Muscle of arm (tissue), 1 donor: ENCODE measurements at regions not wholly inside any gene's neighbourhood (a gene's known extent, or its start where the extent isn't known, plus 50 kb on each side); places are given as distances from the start of the nearest gene placed in this dataset.

Experiments used
- DNase-seq: peaks from one replicate; pipeline ENCODE4 v3.0.0-alpha.2; 2013

GRCh38 chr2:160871953-160872352 lies 288.3 kb upstream of the TANK start:
- no peak for DNase-seq

DNA sequence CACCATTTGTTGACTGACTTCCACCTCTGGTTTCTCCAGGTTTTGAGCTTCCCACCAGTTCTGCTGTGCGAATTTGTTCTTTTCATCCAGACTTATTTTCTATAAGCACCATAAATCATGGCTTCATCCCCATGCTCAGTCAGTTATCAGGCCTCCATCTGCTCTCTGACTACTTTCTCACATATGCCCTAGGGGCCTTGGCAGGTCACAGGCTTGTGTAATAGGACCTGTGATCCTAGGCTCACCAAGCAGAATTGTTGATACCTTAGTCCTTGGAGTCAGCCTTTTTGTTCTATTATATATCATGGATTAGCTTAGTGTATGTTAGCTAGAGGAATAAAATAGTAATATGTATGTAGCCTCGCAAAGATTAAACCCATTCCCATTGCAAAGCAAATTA lies 284.2 kb upstream of the TANK start:
- DNase-seq: no peak

- no peak for DNase-seq
Observed at GRCh38 chr2:160876765-160877164, 283.5 kb upstream of the TANK start.

GRCh38 chr2:160878618-160879017 lies 281.6 kb upstream of the TANK start:
- no peak for DNase-seq

GRCh38 chr2:160882906-160883305 lies 277.3 kb upstream of the TANK start:
- no peak for DNase-seq

DNA sequence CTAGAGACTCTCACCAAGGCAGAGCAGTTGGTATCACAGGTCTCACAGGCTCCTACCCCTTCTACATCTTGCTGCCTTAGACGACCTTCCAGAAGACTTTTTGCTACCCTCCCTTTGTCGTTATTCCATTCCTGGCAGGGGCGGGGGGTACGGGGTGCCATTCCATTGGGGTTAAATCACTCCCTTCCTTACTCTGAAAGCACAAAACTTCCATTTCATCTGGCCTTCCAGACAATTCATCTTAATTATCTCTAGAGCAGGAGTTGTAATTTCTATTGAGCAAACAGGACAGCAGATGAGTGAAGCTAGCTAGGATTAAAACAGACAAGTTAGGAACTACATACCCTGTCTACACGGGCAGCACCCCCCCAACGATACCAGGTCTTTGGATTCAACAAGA lies 276.2 kb upstream of the TANK start:
- no peak for DNase-seq

- DNase-seq: no peak
Observed at GRCh38 chr2:160889439-160890170, 270.6 kb upstream of the TANK start.

DNA sequence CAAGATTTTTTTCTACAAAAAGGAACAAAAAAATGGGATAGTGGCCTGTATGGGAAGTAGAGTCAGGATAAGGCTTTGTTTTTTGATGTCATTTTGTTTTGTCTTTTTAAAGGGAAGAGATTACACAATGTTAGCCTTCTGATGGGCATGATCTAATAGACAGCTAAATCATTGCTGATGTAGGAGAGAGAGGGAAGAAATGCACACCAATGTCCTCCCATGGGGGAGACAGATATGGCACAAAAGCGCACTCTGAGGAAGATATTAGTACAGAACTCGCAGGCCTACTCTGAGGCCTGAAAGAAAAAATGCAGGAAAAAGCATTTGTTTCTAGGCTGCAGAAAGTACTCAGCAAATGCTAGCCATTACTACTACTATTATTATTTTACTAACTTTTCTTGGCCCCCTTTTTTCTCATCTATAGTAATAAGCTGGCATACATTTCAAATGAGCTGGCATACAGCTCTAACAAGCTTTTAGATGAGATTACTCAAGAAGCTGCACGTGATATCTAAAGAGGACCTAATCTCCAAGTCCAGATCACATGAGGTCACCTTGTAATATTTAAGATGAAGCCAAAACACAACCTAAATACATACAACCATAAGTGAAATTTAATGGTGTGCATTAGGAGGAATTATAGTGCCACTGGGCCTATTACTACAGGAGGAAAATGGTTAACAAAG lies 269.4 kb upstream of the TANK start:
- no peak for DNase-seq

DNA sequence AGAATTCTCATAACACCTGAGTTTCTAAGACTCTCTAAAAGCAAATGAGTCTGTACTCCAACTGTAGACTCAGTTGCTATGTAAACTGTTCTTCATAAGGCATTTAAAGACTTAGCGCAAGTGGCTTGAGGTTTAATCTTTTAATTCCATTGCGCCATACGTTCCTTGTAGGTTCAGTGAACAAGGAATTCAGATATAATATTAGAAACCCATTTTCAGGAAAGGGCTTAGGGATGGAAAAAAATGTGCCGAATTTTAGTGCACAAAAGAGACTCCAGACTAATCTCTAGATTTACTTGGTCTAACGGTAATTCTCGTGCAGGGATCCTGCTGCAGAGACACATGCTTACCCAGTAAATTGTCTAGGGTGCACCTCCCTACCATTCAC lies 268.9 kb upstream of the TANK start:
- DNase-seq: no peak

DNA sequence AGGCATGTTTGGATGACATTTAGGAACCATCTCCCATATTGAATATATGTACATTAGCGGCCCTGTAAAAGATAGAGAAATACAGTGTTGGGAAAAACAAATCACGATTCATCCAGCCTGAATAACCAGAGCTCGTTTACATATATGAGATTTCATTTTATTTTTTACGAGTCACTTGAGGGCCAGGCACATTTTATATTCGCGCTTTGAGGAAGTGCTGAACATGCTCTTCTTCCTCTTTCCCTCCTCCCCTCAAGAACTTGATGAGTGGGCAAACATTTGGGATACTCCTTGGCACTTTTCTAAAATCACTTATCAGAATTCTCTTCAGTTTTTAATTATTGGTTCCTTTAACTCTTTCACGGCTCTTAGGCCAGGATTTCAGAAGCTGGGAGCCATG lies 268.0 kb upstream of the TANK start:
- no peak for DNase-seq

- peak; percentile 40 for DNase-seq
Observed at GRCh38 chr2:160893581-160893980, 266.6 kb upstream of the TANK start.

GRCh38 chr2:160898581-160899307 lies 261.5 kb upstream of the TANK start:
- DNase-seq: no peak

GRCh38 chr2:160901613-160902012 lies 258.6 kb upstream of the TANK start:
- DNase-seq: no peak

- DNase-seq: no peak
Observed at GRCh38 chr2:160905862-160906261, 254.4 kb upstream of the TANK start.

- no peak for DNase-seq
Observed at GRCh38 chr2:160906878-160907277, 253.3 kb upstream of the TANK start.

- DNase-seq: no peak
Observed at GRCh38 chr2:160907738-160908137, 252.5 kb upstream of the TANK start.

DNA sequence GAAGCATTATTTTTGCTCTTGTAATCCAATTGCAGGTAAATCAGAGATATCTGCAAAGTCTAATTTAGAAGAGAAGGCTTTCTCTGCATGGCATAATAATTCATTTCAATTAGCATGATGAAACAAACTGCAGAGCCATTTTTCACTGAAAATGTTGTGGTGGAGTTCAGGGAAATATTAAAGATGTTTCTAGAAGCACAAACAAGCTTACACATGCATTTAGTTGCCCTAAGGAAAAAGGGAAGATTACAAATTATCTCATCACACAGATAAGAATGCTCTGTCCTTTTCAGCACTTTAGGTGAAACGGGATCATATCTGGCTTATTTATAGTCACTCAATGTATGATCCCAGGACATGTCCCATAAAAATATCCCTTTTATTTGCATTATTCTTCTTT lies 252.1 kb upstream of the TANK start:
- DNase-seq: no peak

DNA sequence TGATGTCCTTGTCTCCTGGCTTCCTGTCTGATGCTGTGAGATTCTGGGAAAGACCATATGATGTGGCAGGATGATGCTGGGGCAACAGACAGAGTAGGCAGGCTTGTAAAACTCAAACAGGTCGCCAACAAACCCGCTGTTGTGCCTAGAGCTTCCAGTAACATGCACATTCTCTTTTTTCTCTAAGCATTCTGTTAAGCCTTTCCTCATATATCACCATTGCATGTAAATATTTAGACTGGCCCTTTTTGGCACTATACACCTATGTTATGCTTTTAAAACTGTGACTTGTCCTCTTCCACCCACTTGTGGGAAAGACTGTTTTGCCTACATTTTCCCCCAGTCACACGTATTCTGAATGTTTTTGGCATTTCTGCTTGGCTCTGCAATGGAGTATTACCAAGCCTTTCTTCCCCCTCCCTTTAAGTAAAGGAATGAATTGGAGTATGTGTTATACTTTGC lies 250.4 kb upstream of the TANK start:
- no peak for DNase-seq

DNA sequence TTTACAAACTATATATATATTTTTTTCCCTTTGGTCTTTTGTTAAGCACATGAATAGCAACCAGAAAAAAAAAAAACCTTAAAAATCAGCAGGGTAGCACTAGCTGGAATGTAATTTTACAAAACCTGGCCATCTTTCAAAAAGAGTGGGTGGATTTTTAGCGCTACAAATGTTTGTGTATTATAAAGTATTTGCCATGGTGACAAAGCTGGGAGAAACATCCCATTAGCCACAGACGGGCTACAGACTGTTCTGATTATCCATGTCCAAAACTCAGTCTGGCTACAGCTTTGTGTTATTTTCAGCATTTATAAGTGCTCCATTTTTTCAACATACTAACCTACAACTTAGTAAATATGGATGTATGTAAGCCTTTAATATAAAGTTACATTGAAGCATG lies 249.5 kb upstream of the TANK start:
- peak; percentile 80 for DNase-seq

GRCh38 chr2:160911258-160911657 lies 249.0 kb upstream of the TANK start:
- DNase-seq: no peak

DNA sequence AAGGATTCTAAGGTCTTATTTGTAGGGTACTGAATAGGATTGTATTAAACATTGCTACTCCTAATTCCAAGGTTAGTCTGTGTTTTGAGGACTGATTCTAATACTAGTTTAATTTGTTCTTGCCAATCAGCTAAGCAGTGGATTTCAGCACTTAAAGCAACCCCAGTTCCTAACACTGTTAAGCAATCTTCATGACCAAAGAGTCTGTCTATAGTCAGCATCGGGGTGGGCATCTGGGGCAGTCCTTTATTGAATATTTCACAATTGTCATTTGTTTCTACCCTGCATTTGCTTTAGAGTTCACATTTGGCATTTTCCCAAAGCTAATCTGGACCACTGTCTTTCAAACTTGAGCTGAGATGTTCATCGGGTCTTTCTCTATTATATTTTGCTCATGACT lies 248.0 kb upstream of the TANK start:
- no peak for DNase-seq

- DNase-seq: no peak
Observed at GRCh38 chr2:160913323-160913722, 246.9 kb upstream of the TANK start.

DNA sequence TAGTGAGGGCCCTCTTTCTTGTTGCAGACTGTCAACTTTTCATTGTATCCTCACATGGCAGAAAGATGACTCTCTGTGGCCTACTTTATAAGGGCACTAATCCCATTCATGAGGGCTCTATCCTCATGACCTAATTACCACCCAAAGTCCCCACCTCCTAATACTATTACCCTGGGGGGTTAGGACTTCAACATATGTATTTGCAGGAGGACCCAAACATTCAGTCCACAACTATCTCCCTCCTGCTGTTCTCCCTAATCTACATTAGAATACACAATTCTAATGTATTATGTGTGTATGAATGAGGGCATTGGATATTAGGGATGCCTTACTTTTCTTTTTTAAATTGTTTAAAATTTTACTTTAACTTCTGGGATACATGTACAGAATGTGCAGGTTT lies 246.0 kb upstream of the TANK start:
- DNase-seq: no peak
